OCI-LY7 (cell line): ENCODE measurements at regions not wholly inside any gene's neighbourhood (a gene's known extent, or its start where the extent isn't known, plus 50 kb on each side); places are given as distances from the start of the nearest gene placed in this dataset.

ENCODE experiments used
- CTCF ChIP-seq: fragments of 200-600 bp; sonication (generic); conservative IDR thresholded peaks from 2 replicates; pipeline ENCODE4 v1.5.1; 2014; ENCODE audit warnings: mild to moderate bottlenecking, antibody characterized with exemption, low read length, moderate library complexity, mixed read lengths
- EZH2phosphoT487 ChIP-seq: fragments of 200-600 bp; sonication (generic); IDR thresholded peaks from 2 replicates; pipeline ENCODE4 v1.6.1; 2018; ENCODE audit warnings: low read depth, borderline replicate concordance, mild to moderate bottlenecking, mixed run types, antibody characterized with exemption, low read length, moderate library complexity, mixed read lengths

- TF ChIP-seq CTCF (no peak), EZH2phosphoT487 (no peak)
Measured at GRCh38 chr20:39813190-39813829, 851.2 kb downstream of the DHX35 start.
